Neural progenitor cell (in vitro differentiated cells): ENCODE measurements at regions not wholly inside any gene's neighbourhood (a gene's known extent, or its start where the extent isn't known, plus 50 kb on each side); places are given as distances from the start of the nearest gene placed in this dataset.

Experiments
- EZH2phosphoT487 ChIP-seq: fragments of 200-600 bp; sonication (generic); IDR thresholded peaks from 2 replicates; pipeline ENCODE4 v1.6.1; 2017; ENCODE audit warnings: antibody characterized with exemption
- TF ChIP-seq, protein P1 (sequence below): fragments of 200-600 bp; sonication (generic); IDR thresholded peaks from 2 replicates; pipeline ENCODE4 v1.5.1; 2017; ENCODE audit warnings: antibody characterized with exemption, mild to moderate bottlenecking

DNA sequence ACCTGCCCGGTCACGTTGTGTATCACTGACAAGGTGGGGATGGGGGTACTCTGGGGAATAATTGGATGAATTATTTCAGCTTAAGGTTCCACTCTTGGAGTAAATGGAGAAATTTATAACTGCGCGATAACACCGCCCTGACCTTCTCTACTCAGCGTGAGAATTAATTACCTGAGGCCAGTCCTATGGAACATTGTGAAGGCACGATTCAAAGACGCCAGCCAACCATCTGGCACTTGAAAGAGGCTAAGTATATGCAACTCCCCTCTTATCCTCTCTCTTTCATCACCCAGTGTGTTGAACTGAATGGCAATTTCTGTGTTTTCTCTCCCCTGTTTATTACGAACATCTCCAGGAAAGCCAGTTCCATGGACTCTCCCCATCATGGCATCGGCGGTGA, 235.5 kb upstream of the TUT7 start:
- TF ChIP-seq, protein P1, sequence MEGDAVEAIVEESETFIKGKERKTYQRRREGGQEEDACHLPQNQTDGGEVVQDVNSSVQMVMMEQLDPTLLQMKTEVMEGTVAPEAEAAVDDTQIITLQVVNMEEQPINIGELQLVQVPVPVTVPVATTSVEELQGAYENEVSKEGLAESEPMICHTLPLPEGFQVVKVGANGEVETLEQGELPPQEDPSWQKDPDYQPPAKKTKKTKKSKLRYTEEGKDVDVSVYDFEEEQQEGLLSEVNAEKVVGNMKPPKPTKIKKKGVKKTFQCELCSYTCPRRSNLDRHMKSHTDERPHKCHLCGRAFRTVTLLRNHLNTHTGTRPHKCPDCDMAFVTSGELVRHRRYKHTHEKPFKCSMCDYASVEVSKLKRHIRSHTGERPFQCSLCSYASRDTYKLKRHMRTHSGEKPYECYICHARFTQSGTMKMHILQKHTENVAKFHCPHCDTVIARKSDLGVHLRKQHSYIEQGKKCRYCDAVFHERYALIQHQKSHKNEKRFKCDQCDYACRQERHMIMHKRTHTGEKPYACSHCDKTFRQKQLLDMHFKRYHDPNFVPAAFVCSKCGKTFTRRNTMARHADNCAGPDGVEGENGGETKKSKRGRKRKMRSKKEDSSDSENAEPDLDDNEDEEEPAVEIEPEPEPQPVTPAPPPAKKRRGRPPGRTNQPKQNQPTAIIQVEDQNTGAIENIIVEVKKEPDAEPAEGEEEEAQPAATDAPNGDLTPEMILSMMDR = no peak
- no peak for TF ChIP-seq EZH2phosphoT487
